ENCODE measurements at regions not wholly inside any gene's neighbourhood (a gene's known extent, or its start where the extent isn't known, plus 50 kb on each side); places are given as distances from the start of the nearest gene placed in this dataset.

DNA sequence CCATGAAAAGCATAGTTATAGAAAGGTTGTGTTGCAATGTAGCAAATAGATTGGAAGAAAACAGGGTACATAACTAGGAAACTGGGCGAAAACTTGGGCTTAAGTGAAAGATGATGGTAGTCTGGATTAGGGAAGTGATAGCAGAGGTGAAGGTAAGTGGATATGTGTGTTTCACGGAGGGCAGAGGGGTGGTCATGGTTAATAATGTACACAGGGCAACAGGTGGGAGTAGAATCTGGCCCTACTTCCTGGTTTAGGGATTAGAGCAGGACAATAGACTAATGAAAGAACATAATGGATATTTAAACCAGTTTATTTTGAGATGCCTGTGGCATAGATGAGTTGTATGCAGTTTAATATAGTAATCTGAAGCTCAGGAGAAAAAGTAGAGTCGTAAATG, 257.3 kb upstream of the SPRY2 start:
- DNase-seq, result no peak

DNA sequence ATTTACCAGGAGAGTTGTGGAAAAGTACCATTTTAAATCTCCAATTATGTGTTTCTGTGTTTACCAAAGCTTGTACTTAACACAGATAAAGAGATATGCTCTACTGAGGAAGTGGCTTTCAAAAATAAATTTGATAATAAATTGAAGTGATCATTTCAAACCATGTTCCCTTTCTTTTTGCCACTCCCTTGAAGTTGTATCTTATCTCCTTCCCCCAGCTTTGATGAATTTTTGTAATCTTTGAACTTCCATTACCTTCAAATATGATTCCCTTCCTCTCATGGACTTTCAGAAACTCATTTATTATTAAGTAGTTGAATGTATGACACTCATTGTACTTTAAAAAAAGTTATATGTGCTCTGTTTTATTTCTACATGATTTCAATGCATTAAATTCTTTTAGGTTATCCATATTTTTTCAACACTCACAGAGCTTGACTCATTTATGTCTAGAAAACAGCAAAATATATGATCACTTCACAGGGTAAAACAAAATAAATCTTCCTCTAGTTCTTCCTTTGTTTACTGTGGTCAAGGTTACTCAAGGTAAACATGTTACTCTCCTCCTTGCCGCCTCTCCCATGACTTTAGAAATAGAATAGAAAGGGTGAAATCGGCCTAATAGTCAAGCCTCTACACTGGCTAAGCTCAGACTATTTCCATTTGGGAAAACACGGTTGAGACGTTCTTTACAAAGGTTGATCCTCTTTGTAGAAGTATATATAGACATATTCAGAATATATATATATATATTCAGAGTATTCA, 251.2 kb upstream of the SPRY2 start:
- no peak for DNase-seq

DNA sequence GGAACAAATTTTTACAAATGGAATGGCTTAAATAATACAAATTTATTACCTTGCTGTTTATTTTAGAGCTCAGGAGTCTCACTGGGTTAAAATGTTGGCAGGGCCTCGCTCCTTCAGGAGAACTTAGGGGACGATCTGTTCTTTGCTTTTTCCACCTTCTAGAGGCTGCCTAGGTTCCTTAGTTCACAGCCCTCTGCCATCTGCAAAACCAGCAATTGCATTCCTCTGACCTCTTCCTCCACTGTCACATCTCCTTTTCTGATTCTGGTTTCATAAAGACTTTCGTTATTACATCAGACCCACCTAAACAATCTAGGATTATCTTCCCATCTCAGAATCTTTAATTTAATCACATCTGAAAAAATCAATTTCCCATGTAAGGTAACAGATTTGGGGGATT, 249.6 kb upstream of the SPRY2 start:
- no peak for DNase-seq

DNA sequence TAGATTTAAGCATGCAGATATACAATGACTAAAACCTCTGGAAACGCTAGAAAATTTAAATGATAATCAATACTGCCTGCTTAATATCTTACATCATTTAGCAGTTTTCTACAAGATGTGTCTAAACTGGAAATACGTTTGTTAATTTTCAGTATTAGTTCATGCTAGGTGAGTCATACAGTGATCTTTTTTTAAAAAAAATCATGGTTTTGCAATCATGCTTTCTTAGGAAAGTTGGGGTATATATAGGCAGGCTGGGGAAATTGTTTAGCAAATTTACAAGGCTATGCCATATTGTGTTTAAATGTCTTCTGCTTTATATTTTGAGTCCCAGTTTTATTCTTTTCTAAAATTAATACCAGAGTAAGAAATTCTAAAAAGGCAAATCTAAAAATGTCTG, 245.4 kb upstream of the SPRY2 start:
- no peak for DNase-seq

DNA sequence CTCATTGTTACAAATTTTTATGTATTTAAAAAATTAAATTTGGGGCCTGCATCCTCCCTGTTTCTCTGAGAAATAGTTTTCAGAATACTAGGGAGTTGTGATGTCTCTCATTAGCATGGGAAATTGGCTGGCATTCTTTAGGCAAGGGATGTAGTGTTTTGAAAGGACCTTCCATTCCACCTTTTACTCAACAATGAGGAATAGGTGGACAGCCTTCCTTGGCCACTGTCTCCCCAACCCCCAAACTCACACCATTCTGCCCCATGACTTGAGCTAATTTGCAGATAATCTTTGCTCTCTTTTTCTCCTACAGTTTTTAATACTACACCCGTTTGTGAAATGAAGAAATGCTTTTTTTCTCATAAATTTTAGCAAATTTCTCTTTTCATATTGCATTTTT, 244.6 kb upstream of the SPRY2 start:
- no peak for DNase-seq

DNA sequence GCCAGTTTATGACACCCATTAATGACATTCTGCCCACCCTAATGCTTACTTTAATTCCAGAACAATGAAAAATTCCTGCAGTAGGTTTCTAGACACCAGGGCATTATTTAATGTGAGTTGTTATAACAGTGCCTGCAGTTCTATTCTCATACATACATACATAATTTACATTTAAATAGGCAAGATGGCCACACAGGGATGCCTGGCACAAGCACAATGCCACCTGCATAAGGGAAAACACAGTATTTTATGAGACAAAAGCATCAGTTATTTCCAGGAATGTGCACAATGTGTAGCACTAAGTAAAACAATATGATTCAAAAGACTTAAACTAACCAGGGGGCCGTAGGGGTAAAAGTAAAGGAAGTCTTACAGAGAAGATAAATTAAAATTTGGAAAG, 243.9 kb upstream of the SPRY2 start:
- DNase-seq, result no peak

DNA sequence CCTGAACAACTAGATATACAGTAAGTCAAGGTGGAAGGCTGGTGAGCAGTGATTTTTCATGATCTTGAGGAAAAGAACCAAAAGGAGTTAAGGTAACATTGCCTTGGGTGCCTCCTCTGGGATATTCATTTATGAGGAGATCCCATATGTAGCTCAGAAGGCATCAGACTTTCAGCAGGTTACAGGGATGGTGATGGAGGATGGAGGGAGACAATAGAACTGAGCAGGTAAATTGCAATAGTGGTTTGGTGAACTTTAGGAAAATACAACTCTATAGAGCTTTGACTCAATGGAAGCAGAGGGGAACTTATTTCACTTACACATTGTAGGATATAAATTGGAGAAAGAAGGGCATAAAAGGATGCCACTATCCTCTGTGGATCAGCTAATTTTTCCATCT, 243.4 kb upstream of the SPRY2 start:
- DNase-seq, result no peak

DNA sequence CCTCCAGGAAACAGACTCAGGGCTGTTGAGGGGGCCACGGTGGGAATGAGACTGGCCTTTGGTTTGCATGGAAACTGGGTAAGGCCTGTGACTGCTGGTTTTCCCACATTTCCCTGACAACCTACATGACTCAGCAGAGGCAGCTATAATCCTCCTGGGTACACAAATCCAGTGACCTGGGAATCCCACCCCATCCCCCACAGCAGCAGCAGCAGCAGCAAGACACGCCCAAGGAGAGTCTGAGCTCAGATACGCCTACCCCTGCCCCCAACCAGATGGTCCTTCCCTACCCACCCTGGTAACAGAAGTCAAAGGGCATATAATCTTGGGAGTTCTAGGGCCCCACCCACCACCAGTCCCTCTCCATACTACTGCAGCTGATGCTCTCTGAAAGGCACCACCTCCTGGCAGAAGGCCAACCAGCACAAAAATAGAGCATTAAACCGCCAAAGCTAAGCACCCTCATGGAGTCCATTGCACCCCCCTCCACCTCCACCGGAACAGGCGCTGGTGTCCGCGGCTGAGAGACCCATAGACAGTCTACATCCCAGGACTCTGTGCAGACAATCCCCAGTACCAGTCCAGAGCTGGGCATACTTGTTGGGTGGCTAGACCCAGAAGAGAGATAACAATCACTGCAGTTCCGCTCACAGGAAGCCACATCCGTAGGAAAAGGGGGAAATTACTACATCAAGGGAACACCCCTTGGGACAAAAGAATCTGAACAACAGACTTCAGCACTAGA, 237.2 kb upstream of the SPRY2 start:
- DNase-seq, result no peak

DNA sequence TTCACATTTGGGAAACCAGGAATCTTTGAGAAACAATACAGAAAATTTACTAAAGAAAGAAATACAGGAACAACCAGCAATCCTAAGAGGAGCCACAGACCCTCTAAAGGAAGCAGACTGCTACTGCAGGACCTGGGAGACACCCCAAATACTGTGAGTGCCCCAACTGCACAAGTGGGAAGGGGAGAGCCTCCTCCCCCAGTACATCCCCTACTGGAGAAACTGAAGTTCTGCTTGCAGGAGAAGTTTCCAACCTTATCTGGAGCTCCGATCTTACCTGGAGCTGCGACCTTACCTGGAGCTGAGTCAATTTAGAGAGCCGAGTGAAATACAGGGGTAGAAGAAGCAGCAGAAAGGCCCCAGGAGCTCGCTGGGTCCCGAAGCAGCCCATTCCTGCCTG, 236.4 kb upstream of the SPRY2 start:
- no peak for DNase-seq

DNA sequence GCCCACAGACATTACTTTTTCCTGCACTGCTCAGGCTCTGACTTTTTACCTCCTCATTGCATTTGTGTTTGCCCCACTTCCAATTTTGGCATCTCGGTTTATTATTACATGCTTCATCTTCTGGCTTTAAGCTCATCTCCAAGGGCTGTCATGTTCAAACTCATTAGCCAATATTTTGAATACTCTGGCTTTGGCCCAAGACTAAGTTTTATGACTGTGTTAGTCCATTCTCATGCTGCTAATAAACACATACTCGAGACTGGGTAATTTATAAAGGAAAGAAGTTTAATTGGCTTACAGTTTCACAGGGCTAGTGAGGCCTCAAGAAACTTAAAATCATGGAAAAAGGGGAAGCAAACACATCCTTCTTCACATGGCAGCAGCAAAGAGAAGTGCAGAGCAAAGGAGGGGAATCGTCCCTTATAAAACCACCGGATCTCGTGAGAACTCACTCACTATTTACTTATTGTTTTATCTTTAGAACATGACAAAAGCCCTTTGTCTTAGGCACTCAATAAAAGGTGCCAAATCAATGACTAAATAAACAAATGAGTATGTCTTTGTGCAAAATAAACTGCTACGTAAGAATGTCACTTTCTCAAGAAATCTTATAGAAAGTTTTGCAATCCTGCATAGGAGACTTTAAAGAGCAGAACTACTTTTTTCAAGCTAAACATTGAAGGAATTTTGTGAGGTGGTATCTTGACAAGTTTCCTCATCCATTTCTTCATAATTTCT, 233.4 kb upstream of the SPRY2 start:
- DNase-seq, result no peak

DNA sequence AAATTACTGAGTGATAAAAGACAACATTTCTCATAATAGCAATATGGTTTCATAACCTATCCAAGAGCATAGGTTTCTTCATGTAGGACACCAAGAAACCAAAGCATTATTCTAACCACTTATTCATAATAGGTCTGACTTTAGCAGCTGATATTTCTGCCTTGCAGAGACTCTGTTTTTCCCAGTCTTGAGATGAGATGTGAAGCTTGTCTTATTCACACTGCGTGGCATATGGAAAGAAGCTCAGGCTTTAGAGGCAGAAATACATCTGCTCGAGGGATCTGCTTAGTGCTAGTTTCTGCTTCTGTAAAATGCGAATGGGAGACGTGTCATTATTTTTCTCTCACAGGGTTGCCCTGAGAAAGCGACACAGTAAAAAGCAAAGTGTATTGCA, 232.0 kb upstream of the SPRY2 start:
- DNase-seq, result no peak

DNA sequence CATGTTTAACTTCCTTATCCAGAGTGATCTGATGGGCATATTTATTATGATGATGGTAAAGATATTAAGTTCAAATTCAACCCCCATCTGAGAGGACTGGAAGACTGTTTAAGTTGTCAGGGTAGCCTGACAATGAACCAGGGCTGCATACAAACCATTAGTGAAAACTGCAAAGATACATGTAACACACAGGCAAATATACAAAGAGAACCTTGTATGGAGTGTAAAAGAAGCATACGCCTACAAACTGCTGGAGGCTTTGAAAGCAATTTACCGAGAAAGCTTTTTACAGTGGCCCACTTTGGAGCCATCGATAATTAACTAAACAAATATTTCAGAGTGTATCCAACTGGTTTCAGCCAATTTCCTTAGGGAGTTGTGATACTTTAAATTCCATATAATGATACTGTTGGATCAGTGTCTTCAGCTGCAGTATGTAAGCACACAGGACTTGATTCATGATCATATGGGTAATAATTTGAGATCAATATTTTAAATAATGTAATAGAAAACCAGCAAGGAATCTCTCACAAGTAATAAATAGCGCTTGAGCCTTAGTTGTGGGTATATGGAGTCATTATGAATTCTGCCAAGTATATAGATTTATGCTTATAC, 231.5 kb upstream of the SPRY2 start:
- DNase-seq, result peak; percentile 43

DNA sequence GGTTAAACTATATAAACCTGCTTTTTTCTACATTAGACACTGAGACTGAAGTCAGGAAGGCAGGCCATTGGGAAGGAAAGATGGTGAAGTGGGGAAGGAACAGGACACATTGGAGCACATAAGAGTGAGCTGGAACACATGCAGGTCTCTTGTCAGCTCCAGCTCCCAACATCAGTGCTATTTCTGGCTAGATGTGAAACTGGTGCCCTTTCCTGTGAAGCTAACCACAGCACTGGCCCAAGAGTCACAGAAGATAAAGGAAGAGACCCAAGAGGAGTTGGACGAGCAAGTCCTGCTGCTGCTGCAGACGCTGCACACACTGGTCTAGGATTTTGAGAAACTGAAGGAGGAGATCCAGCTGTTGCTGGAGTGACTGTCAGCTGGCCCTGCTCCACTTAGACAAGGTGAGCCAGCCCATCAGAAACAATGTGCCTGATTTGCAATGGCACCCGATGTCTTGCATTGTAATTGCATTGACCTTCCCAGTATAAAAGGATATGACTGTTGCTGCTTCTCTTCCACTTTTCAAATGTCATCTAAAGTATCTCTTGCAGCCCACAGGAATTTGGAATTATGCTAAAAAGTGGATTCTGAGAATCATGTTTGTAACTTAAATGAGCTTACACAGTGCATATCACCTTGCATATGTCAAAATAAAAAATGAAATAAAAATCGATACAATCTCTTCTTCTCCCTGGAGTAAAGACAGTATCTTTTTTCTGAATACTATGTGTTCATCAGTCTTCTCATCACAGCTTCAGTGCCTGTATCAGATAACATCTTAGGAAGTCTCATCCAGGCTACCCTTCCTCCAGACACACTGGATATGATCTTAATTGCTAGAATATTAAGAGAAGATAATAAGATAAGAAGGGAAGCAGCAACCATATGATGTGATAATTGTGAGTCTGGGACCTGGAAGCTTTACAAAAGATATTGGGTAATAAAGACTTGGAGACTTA, 230.7 kb upstream of the SPRY2 start:
- DNase-seq, result no peak

DNA sequence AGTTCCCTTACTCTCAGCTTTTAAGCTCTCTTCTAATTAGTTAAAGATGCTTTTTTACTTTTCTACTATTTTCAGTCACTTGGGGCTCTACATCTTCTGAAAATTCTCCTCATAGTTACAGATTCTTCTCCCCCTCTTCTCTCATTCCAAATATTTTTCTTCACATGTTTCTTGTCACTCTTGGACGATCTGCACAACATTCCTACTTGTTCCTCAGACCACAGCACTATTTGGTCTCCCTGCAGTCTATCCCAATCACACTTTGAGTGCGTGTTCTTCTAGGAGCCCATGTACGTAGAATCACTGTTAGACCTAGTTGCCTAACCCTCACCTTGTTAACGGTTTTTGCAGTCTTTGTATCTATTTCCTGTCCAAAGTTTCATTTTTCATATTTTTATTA, 222.5 kb upstream of the SPRY2 start:
- DNase-seq, result no peak

DNA sequence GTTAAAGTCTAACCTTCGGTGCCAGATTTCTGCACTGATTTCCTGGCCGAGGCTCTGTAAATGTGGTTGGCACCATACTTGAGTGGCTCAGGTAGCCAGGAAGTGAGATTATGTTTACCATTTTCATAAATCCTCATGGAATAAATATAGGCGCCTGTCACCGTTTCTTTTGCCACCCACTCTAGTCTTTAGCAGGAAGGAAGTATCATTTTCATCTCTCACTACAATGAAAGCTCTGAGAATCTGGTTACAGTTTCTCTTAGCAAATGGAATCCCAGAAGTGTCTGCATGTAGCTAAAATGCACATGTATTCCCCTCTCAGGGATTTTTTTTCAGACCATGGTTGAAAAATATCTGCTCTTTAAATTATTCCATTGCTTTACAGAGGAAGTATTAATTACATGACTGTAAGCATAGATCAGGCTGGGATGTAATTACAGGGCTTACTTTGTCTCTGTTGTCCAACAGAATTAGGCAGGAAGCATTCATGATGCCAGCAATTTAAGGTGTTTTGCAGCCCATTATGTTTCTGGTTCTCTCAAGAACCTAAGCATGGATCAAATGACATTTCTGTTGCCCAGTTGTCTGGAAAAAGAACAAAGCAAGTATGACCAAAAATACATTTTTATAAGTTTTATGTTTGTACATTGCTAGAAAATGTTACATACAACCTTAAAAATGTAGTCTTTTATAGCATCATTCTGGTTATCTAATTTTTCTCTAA, 221.7 kb upstream of the SPRY2 start:
- peak; percentile 93 for DNase-seq

DNA sequence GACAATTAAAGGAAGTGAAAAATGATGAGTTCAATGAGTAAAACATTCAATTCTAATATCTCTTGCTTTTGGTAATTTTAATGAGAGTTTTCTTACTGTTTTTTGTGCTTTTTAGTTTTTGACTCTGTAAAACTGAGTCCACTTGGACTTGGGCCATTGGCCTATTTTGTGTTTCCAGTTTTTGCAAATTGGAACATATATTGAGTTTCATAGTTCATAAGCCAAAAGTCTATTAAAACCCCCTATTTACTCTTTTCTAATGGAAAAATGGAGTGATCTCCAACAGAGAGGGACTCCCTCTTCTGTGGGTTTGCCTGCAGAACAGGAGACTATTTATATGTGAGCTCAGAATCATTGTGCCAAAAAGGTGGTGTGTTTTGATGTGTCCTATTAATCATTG, 219.7 kb upstream of the SPRY2 start:
- DNase-seq, result no peak

DNA sequence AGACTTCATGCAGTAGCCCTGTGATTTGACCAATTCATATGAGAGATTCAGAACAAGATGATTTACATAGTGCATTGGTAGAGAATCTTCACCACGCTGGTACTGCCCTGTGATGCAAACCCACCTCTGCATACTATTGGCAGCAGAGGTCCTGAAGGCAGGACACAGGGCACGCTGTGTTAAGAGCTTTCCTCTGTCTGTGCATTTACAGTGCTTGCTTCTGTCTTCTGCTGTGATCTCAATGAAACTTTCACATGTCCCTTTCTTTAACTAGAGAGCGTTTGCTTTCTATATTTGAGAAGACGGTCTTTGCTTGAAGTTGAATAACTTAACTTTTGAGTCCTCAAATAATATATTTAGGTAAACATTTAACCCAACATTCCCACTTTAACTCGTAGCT, 219.0 kb upstream of the SPRY2 start:
- DNase-seq, result no peak

DNA sequence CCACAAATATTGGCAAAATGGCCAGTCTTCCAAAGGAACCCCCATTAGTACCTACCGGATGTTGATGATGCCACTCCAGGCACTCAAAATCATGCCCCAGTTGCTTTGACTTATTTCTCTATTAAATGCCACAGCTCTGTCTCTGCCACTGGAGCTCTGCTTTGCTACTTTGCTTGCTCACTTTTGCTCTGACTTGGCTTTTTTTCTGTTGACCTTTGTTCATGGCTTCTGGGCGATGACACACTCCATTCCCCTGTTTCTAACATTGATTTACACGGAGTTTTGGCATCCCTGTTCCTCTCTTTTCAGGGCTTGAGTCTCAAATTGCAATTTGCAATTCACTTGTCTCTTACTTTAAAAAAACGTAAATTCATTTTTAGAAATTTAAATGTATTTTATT, 217.1 kb upstream of the SPRY2 start:
- no peak for DNase-seq

DNA sequence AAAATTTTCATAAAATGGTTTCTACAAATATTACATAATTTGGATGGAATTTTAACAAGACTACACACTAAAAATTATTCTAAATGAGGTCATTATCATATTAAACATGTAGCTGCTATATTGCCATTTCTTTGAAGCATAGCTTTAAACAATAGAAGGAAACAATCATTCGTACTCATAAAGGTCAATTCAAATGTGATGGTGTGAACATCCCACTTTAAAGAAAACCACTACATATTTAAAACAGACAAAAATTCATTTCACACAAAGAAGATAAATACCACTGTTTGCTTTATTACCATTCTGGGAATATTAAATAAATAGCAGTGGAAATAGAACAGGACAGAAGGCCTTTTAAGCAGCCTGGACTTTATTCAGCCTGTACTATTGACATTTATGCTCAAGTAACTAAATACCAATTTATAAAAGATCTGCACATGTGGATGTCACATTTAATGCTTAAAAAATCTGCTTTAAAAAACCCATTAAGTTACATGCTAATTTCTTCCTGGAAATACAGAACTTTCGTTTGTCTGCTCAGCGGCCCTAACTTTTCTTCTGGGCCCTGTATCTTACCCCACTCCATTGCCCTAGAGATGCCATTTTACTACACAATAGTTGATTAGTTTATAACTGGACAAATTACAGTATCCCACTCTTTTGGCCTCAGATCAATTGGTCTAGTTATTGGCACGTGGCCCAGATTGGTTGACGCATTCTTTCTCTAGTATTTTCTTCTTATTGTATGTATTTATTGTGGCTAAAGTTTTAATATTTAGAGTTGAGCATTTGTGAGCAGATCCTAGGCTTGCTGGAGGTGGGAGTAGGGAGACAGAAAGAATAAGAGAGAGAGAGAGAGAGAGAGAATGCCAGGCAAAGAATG, 215.1 kb upstream of the SPRY2 start:
- no peak for DNase-seq

DNA sequence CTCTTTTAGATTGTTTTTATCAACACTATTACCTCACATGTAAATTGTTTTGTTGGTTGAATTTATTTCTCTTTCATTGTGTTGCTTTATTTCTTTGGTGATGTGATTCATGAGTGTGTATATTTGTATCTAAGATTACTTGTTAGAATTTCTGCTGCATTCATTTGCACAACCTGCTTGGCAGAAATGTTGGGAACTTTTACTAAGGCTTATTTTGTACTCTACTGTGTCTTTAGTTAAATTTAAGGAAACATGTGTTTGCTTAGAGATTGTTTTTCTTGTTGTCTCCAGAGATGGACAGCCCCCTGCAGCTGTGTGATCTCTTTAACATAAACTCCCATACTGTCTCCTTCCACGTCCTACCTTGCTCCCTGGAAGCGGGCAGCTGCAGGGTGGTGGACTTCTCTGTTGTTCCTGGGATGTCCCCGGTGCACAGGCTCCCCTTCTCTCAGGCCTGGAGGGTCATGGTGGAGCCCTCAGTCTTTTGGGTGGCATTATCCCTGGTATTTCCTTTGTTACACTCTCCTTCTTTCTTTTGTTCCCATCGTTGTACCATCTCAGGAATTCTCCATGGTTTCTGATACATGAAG, 212.0 kb upstream of the SPRY2 start:
- DNase-seq, result no peak

All from NCI-H1092 treated with DMSO at 0.1 percent for 48 hours (cell line).